D721Med (cell line): ENCODE measurements at regions not wholly inside any gene's neighbourhood (a gene's known extent, or its start where the extent isn't known, plus 50 kb on each side); places are given as distances from the start of the nearest gene placed in this dataset.
"Not testable (repeated sequence)": the region's sequence is repeated elsewhere in the genome, so short reads cannot be mapped to it uniquely, and the experiment has no call there.

Experiments used
- DNase-seq: peaks from one replicate; pipeline ENCODE4 v3.0.0; 2011; ENCODE audit warnings: low spot score; ENCODE audit not compliant: insufficient read length
- FAIRE-seq: peaks from 2 replicates; lab custom pipeline; 2011; peaks lifted over from hg19 to GRCh38; lab: Jason Lieb, UNC
- TF ChIP-seq, protein P1 (sequence below): IDR thresholded peaks from 2 replicates; pipeline ENCODE4 v1.5.1; 2012; ENCODE audit warnings: mild to moderate bottlenecking, control low read depth; ENCODE audit not compliant: insufficient read depth; ENCODE audit errors: missing control alignments

DNA sequence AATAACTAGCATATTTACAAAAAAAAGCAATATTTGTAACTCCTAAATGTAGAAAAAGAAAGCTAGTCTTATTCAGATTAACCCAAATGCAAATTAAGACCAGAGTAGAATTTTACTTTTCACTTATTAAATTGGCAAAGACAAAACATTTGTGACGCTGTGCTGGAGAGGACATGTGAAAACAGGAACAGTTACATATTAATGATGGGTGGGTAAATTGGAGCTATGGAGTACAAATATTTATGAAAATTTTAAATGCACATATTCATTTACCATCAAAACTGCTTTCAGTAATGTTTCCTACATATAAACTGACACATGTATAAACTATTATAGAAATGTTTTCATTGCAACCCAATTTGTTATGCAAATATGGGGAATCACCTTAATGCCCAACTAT lies 278.9 kb upstream of the POU1F1 start:
- FAIRE-seq (no peak), DNase-seq (no peak)
- TF ChIP-seq, protein P1, sequence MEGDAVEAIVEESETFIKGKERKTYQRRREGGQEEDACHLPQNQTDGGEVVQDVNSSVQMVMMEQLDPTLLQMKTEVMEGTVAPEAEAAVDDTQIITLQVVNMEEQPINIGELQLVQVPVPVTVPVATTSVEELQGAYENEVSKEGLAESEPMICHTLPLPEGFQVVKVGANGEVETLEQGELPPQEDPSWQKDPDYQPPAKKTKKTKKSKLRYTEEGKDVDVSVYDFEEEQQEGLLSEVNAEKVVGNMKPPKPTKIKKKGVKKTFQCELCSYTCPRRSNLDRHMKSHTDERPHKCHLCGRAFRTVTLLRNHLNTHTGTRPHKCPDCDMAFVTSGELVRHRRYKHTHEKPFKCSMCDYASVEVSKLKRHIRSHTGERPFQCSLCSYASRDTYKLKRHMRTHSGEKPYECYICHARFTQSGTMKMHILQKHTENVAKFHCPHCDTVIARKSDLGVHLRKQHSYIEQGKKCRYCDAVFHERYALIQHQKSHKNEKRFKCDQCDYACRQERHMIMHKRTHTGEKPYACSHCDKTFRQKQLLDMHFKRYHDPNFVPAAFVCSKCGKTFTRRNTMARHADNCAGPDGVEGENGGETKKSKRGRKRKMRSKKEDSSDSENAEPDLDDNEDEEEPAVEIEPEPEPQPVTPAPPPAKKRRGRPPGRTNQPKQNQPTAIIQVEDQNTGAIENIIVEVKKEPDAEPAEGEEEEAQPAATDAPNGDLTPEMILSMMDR = no peak

- FAIRE-seq (no peak), DNase-seq (no peak)
- TF ChIP-seq, protein P1 = no peak
Measured at GRCh38 chr3:87553058-87553457, 276.7 kb upstream of the POU1F1 start.

GRCh38 chr3:87550892-87551291 lies 274.5 kb upstream of the POU1F1 start:
- TF ChIP-seq, protein P1 = no peak
- FAIRE-seq = no peak
- no peak for DNase-seq

DNA sequence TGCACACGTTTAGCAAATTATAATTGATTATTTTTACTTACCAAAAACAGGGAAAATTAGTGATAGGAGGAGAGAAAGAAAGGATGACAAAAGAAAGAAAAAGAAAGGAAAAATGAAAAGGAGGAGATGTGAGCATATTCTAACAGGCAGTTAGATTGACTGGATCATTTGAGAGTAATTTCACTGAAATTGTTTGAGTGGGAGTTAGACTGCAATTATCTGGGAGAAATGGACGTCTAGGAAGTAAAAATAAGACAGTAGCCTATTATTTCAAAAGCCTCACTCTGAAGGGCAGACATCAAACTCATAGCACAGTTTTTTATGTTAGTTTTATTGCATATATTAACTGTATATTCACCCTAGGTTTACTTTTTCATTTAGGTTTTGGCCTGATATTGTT lies 272.8 kb upstream of the POU1F1 start:
- TF ChIP-seq, protein P1 = no peak
- no peak for FAIRE-seq

GRCh38 chr3:87548271-87548670 lies 271.9 kb upstream of the POU1F1 start:
- TF ChIP-seq, protein P1 = no peak
- DNase-seq = no peak
- no peak for FAIRE-seq

More for the DNA sequence above, 272.8 kb upstream of the POU1F1 start:
- DNase-seq = no peak

GRCh38 chr3:87546216-87546615 lies 269.8 kb upstream of the POU1F1 start:
- TF ChIP-seq, protein P1 = no peak
- FAIRE-seq (no peak), DNase-seq (no peak)

- not testable (repeated sequence) for DNase-seq, FAIRE-seq
Measured at GRCh38 chr3:87543408-87543807, 267.0 kb upstream of the POU1F1 start.

DNA sequence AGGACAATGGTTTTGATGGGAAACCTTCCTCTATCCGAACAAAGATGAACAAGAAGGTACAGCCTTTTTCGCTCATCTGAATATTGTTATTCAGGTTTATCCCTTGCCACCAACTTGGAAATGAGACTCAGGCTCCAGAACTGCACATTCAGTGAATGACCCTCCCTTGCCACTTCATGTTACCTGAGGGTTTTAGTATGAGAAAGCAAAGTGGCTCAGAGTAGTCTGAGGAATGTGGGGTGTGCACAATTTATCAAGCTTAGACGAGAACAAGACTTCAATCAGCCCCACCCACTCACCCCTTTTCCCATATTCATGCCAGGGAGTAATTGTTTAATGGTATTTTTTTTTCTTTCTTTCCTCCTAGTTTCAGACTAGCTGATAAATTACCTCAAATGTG lies 265.3 kb upstream of the POU1F1 start:
- TF ChIP-seq, protein P1 = no peak
- FAIRE-seq = no peak
- DNase-seq = no peak

GRCh38 chr3:87538722-87539121 lies 262.3 kb upstream of the POU1F1 start:
- not testable (repeated sequence) for FAIRE-seq

More at GRCh38 chr3:87538722-87539121, 262.3 kb upstream of the POU1F1 start:
- DNase-seq = not testable (repeated sequence)
